Loucy (cell line): ENCODE measurements at regions not wholly inside any gene's neighbourhood (a gene's known extent, or its start where the extent isn't known, plus 50 kb on each side); places are given as distances from the start of the nearest gene placed in this dataset.

Source experiments
- EZH2phosphoT487 ChIP-seq: fragments of 200-600 bp; IDR thresholded peaks from 2 replicates; pipeline ENCODE4 v1.6.1; 2018; ENCODE audit warnings: antibody characterized with exemption, mild to moderate bottlenecking, moderate library complexity, borderline replicate concordance
- TF ChIP-seq, protein P1 (sequence below): fragments of 200-600 bp; sonication (generic); conservative IDR thresholded peaks from 2 replicates; pipeline ENCODE4 v1.5.1; 2014; ENCODE audit warnings: mild to moderate bottlenecking, antibody characterized with exemption, low read length

DNA sequence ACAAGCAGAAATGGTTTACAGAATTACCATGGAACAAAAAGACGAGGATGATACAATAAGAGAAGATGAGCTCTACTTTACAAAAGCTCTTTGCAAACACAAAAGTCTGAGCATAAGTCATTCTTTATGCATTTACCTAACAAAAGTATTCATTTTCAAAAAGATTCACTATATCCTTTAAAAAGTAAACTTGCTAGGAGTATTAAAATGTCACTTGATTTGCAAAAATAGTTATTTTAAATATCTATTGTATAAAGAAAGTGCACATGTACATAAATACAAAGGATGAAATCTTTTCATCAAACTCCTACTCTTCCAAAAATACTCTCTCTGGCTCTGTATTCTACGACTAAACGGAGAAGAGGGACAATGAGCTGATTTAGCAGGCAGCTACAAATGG is 146.4 kb upstream of the STEAP1 start:
- TF ChIP-seq, protein P1, sequence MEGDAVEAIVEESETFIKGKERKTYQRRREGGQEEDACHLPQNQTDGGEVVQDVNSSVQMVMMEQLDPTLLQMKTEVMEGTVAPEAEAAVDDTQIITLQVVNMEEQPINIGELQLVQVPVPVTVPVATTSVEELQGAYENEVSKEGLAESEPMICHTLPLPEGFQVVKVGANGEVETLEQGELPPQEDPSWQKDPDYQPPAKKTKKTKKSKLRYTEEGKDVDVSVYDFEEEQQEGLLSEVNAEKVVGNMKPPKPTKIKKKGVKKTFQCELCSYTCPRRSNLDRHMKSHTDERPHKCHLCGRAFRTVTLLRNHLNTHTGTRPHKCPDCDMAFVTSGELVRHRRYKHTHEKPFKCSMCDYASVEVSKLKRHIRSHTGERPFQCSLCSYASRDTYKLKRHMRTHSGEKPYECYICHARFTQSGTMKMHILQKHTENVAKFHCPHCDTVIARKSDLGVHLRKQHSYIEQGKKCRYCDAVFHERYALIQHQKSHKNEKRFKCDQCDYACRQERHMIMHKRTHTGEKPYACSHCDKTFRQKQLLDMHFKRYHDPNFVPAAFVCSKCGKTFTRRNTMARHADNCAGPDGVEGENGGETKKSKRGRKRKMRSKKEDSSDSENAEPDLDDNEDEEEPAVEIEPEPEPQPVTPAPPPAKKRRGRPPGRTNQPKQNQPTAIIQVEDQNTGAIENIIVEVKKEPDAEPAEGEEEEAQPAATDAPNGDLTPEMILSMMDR, result no peak
- no peak for TF ChIP-seq EZH2phosphoT487
